ENCODE measurements at regions not wholly inside any gene's neighbourhood (a gene's known extent, or its start where the extent isn't known, plus 50 kb on each side); places are given as distances from the start of the nearest gene placed in this dataset.

GRCh38 chr2:122261911-122262310 is 506.5 kb downstream of the TSN start:
- H3K4me1 Mint-ChIP-seq, result no peaks in the 10 kb centered on the region
- TF ChIP-seq, protein P1, sequence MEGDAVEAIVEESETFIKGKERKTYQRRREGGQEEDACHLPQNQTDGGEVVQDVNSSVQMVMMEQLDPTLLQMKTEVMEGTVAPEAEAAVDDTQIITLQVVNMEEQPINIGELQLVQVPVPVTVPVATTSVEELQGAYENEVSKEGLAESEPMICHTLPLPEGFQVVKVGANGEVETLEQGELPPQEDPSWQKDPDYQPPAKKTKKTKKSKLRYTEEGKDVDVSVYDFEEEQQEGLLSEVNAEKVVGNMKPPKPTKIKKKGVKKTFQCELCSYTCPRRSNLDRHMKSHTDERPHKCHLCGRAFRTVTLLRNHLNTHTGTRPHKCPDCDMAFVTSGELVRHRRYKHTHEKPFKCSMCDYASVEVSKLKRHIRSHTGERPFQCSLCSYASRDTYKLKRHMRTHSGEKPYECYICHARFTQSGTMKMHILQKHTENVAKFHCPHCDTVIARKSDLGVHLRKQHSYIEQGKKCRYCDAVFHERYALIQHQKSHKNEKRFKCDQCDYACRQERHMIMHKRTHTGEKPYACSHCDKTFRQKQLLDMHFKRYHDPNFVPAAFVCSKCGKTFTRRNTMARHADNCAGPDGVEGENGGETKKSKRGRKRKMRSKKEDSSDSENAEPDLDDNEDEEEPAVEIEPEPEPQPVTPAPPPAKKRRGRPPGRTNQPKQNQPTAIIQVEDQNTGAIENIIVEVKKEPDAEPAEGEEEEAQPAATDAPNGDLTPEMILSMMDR (conservative IDR thresholded peaks at IDR 0.05), result no peak
- H3K4me3 Mint-ChIP-seq, result no peak overlapping the region

DNA sequence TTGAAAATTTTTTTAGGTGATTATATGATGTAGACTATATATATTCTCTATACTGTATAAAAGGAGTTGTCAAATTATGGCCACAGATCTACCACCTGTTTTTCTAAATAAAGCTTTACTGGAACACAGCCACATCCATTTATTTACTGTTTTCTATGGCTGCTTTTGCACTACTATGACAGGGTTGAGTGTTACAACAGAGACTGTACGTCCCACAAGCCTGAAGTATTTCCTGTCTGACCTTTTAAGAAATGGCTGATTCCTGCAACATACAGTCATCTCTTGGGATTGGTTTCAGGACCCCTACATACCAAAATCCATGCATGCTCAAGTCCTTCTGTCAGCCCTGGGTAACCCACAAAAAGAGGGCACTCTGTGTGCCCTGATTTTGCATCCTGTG is 508.3 kb downstream of the TSN start:
- Mint-ChIP-seq H3K4me1 (no peaks in the 10 kb centered on the region), H3K27me3 (ENCODE audit: low read depth) (no peaks in the 10 kb centered on the region), H3K4me3 (no peak overlapping the region), H3K9me3 (no peaks in the 10 kb centered on the region), H3K36me3 (ENCODE audit: low read depth) (no peaks in the 10 kb centered on the region), H3K27ac (ENCODE audit: unreplicated experiment) (no peak overlapping the region)
- TF ChIP-seq, protein P1 (conservative IDR thresholded peaks at IDR 0.05), result no peak
- no peak for DNase-seq (ENCODE audit: low read depth, low spot score)

More at GRCh38 chr2:122261911-122262310, 506.5 kb downstream of the TSN start:
- no peak for DNase-seq (ENCODE audit: low read depth, low spot score)
- Mint-ChIP-seq H3K36me3 (ENCODE audit: low read depth) (no peaks in the 10 kb centered on the region), H3K27ac (ENCODE audit: unreplicated experiment) (no peak overlapping the region), H3K9me3 (no peaks in the 10 kb centered on the region), H3K27me3 (ENCODE audit: low read depth) (no peaks in the 10 kb centered on the region)

DNA sequence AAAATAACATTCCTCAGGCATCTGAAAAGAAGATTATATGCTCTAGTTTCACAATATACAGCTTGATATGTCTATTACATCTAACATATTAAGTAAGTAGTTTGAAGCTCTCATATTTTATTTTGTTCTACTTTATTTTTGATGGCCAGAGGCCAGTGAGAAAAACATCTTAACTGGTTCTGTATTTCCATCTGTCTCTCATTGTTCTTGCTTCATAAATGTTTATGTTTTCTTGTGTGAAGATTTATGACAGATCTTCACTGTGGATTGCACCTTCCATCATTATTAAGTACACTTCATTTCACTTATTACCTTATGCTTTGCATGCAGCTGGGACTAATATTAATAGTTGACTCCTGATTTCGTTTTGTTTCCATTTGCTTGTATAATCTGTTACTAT is 511.2 kb downstream of the TSN start:
- Mint-ChIP-seq H3K4me1 (no peaks in the 10 kb centered on the region), H3K27me3 (ENCODE audit: low read depth) (no peaks in the 10 kb centered on the region), H3K4me3 (no peak overlapping the region), H3K36me3 (ENCODE audit: low read depth) (no peaks in the 10 kb centered on the region), H3K9me3 (peaks cover 3% of the 10 kb centered on the region), H3K27ac (ENCODE audit: unreplicated experiment) (no peak overlapping the region)
- TF ChIP-seq, protein P1 (conservative IDR thresholded peaks at IDR 0.05), result no peak
- DNase-seq (ENCODE audit: low read depth, low spot score), result no peak

GRCh38 chr2:122267947-122268346 is 512.5 kb downstream of the TSN start:
- Mint-ChIP-seq H3K27me3 (ENCODE audit: low read depth) (no peaks in the 10 kb centered on the region), H3K36me3 (ENCODE audit: low read depth) (no peaks in the 10 kb centered on the region), H3K9me3 (peaks cover 3% of the 10 kb centered on the region), H3K4me1 (no peaks in the 10 kb centered on the region), H3K27ac (ENCODE audit: unreplicated experiment) (no peak overlapping the region), H3K4me3 (no peak overlapping the region)
- no peak for DNase-seq (ENCODE audit: low read depth, low spot score)
- TF ChIP-seq, protein P1 (conservative IDR thresholded peaks at IDR 0.05), result no peak

GRCh38 chr2:122273785-122274419 is 518.5 kb downstream of the TSN start:
- H3K36me3 Mint-ChIP-seq (ENCODE audit: low read depth), result no peaks in the 10 kb centered on the region
- DNase-seq (ENCODE audit: low read depth, low spot score), result no peak
- H3K9me3 Mint-ChIP-seq, result peaks cover 16% of the 10 kb centered on the region
- no peaks in the 10 kb centered on the region for H3K4me1 Mint-ChIP-seq
- no peak overlapping the region for H3K27ac Mint-ChIP-seq (ENCODE audit: unreplicated experiment)
- H3K27me3 Mint-ChIP-seq (ENCODE audit: low read depth), result no peaks in the 10 kb centered on the region
- TF ChIP-seq, protein P1 (conservative IDR thresholded peaks at IDR 0.05), result no peak
- no peak overlapping the region for H3K4me3 Mint-ChIP-seq

All from neural crest cell (in vitro differentiated cells).